Osteoblast (primary cell): ENCODE measurements at regions not wholly inside any gene's neighbourhood (a gene's known extent, or its start where the extent isn't known, plus 50 kb on each side); places are given as distances from the start of the nearest gene placed in this dataset.

Experiments
- DNase-seq: peaks from one replicate; pipeline ENCODE4 v3.0.0; 2011; ENCODE audit warnings: low spot score, mixed read lengths; ENCODE audit not compliant: insufficient read length; ENCODE audit errors: missing footprints
- H2AFZ ChIP-seq: 2 replicates; pipeline ENCODE4 v1.6.0; 2011; ENCODE audit warnings: mild to moderate bottlenecking, low read length
- H3K27ac ChIP-seq: 2 replicates; pipeline ENCODE4 v1.5.1; 2011; ENCODE audit warnings: mild to moderate bottlenecking, low read depth, low read length, moderate library complexity
- H3K27me3 ChIP-seq: 2 replicates; pipeline ENCODE4 v1.6.0; 2012; ENCODE audit warnings: mild to moderate bottlenecking, control low read depth, inconsistent platforms, low read length, moderate library complexity; ENCODE audit not compliant: insufficient read depth
- H3K36me3 ChIP-seq: 2 replicates; pipeline ENCODE4 v1.5.1; 2011; ENCODE audit warnings: mild to moderate bottlenecking, low read length, control low read depth, moderate library complexity; ENCODE audit not compliant: insufficient read depth
- H3K4me1 ChIP-seq: 2 replicates; pipeline ENCODE4 v1.5.1; 2011; ENCODE audit warnings: mild to moderate bottlenecking, low read length, control low read depth, moderate library complexity; ENCODE audit not compliant: insufficient read depth
- H3K4me2 ChIP-seq: 2 replicates; pipeline ENCODE4 v1.6.0; 2011; ENCODE audit warnings: mild to moderate bottlenecking, low read length; ENCODE audit not compliant: insufficient read depth
- H3K4me3 ChIP-seq: fragments of 200-600 bp; sonication (generic); 3 replicates; pipeline ENCODE4 v1.5.1; 2012; ENCODE audit warnings: mild to moderate bottlenecking, low read length, inconsistent platforms; ENCODE audit not compliant: insufficient read depth
- H3K79me2 ChIP-seq: 2 replicates; pipeline ENCODE4 v1.6.0; 2012; ENCODE audit warnings: mild to moderate bottlenecking, low read length, control low read depth, inconsistent platforms; ENCODE audit not compliant: insufficient read depth
- H3K9me3 ChIP-seq: 2 replicates; pipeline ENCODE4 v1.5.1; 2011; ENCODE audit warnings: low read depth, low read length, control low read depth
- H4K20me1 ChIP-seq: 2 replicates; pipeline ENCODE4 v1.6.0; 2012; ENCODE audit warnings: mild to moderate bottlenecking, low read length, control low read depth; ENCODE audit not compliant: insufficient read depth
- CTCF ChIP-seq: IDR thresholded peaks from 2 replicates; pipeline ENCODE4 v1.5.1; 2011; ENCODE audit warnings: mild to moderate bottlenecking, low read depth, low read length, moderate library complexity; ENCODE audit errors: extremely low read depth

- no peak overlapping the region for H3K4me3 ChIP-seq
- no peak for DNase-seq
- H3K4me2 ChIP-seq, result no peak overlapping the region
- no peaks in the 10 kb centered on the region for H4K20me1 ChIP-seq
- no peak overlapping the region for H2AFZ ChIP-seq
- no peaks in the 10 kb centered on the region for H3K9me3 ChIP-seq
- no peaks in the 10 kb centered on the region for H3K36me3 ChIP-seq
- no peaks in the 10 kb centered on the region for H3K79me2 ChIP-seq
- H3K4me1 ChIP-seq, result no peaks in the 10 kb centered on the region
- no peak for TF ChIP-seq CTCF
- H3K27me3 ChIP-seq, result no peaks in the 10 kb centered on the region
- no peak overlapping the region for H3K27ac ChIP-seq
Observed at GRCh38 chr11:116312570-116313391, 460.0 kb downstream of the BUD13 start.

DNA sequence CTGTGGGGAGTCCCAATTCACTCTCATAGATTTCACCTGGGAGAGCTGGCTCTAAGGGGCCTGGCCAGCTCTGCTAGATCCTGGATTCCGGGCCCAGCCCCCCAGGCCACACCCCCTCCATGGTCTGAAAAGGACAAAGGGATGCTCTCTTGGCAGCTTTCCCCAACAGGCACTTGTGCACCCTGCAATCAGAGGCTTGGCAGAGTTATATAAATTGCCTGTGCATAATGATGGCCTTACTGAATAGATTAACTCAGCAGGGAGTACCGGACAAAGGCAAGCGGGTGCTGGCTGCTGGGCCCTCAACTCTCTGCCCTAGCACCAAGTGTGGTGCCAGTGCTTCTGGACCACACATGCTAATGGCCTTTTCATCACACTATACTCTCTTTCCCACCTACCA, 461.6 kb downstream of the BUD13 start:
- no peak overlapping the region for H3K27ac ChIP-seq
- H2AFZ ChIP-seq, result no peak overlapping the region
- H3K4me2 ChIP-seq, result no peak overlapping the region
- no peaks in the 10 kb centered on the region for H4K20me1 ChIP-seq
- H3K9me3 ChIP-seq, result no peaks in the 10 kb centered on the region
- DNase-seq, result no peak
- no peaks in the 10 kb centered on the region for H3K79me2 ChIP-seq
- H3K4me1 ChIP-seq, result no peaks in the 10 kb centered on the region
- no peak for TF ChIP-seq CTCF
- H3K36me3 ChIP-seq, result no peaks in the 10 kb centered on the region
- H3K4me3 ChIP-seq, result no peak overlapping the region
- H3K27me3 ChIP-seq, result no peaks in the 10 kb centered on the region

GRCh38 chr11:116310698-116311097, 462.1 kb downstream of the BUD13 start:
- Histone ChIP-seq H3K4me3 (no peak overlapping the region), H2AFZ (no peak overlapping the region), H3K9me3 (no peaks in the 10 kb centered on the region), H4K20me1 (no peaks in the 10 kb centered on the region), H3K27me3 (no peaks in the 10 kb centered on the region), H3K27ac (no peak overlapping the region), H3K36me3 (no peaks in the 10 kb centered on the region), H3K79me2 (no peaks in the 10 kb centered on the region), H3K4me2 (no peak overlapping the region), H3K4me1 (no peaks in the 10 kb centered on the region)
- no peak for DNase-seq
- no peak for TF ChIP-seq CTCF

- H3K9me3 ChIP-seq, result no peaks in the 10 kb centered on the region
- H3K4me1 ChIP-seq, result no peaks in the 10 kb centered on the region
- no peak for TF ChIP-seq CTCF
- H4K20me1 ChIP-seq, result no peaks in the 10 kb centered on the region
- no peaks in the 10 kb centered on the region for H3K79me2 ChIP-seq
- H3K27ac ChIP-seq, result no peak overlapping the region
- H2AFZ ChIP-seq, result no peak overlapping the region
- no peaks in the 10 kb centered on the region for H3K27me3 ChIP-seq
- no peak overlapping the region for H3K4me3 ChIP-seq
- no peak for DNase-seq
- no peak overlapping the region for H3K4me2 ChIP-seq
- H3K36me3 ChIP-seq, result no peaks in the 10 kb centered on the region
Observed at GRCh38 chr11:116310226-116310625, 462.6 kb downstream of the BUD13 start.
